Thyroid gland (tissue), 4 donors: ENCODE measurements at regions not wholly inside any gene's neighbourhood (a gene's known extent, or its start where the extent isn't known, plus 50 kb on each side); places are given as distances from the start of the nearest gene placed in this dataset.

ENCODE experiments used
- DNase-seq, 2 donors: peaks; one replicate each; pipeline ENCODE4 v3.0.0-alpha.2; 2019
- H3K27ac ChIP-seq, 3 donors: fragments of 200-600 bp; sonication (generic); 1 replicate in 2 of 3; 2 replicates in 1 of 3; pipeline ENCODE4 v1.5.1; 2016 to 2019; ENCODE audit warnings: mild to moderate bottlenecking in 1 of 3, moderate library complexity in 1 of 3
- H3K27me3 ChIP-seq: fragments of 200-600 bp; sonication (generic); one replicate; pipeline ENCODE4 v1.5.1; 2019
- H3K36me3 ChIP-seq, 2 donors: fragments of 200-600 bp; sonication (generic); one replicate each; pipeline ENCODE4 v1.5.1; 2016 to 2019
- H3K4me1 ChIP-seq, 2 donors: fragments of 200-600 bp; sonication (generic); one replicate each; pipeline ENCODE4 v1.5.1; 2017 to 2019
- H3K4me3 ChIP-seq, 3 donors: fragments of 200-600 bp; sonication (generic); replicated peaks in 1 of 3; 1 replicate in 2 of 3; 2 replicates in 1 of 3; pipeline ENCODE4 v1.5.1; 2016; ENCODE audit warnings: mild to moderate bottlenecking in 1 of 3
- H3K9me3 ChIP-seq: fragments of 200-600 bp; sonication (generic); one replicate; pipeline ENCODE4 v1.5.1; 2017
- CTCF ChIP-seq, 6 experiments: fragments of 200-600 bp in 3 of 6; fragments of 450-650 bp in 3 of 6; sonication (generic) in 3 of 6; IDR thresholded peaks; one replicate each; pipeline ENCODE4 v1.5.1; 2016 to 2019; ENCODE audit warnings: antibody characterized with exemption in 6 of 6, mild to moderate bottlenecking in 2 of 6, inconsistent platforms in 1 of 6, moderate library complexity in 1 of 6
- POLR2A ChIP-seq, 2 donors: fragments of 450-650 bp; IDR thresholded peaks; one replicate each; pipeline ENCODE4 v1.6.1; 2017; ENCODE audit warnings: antibody characterized with exemption in 2 of 2, mild to moderate bottlenecking in 2 of 2, moderate library complexity in 1 of 2
- WGBS, 2 donors: methylation state at CpG; one replicate each; pipeline ENCODE4 v1.1.5; 2017; 5-methylcytosine and 5-hydroxymethylcytosine counted together
- intact Hi-C: fragments of 100-400 bp; cut with DNase I; formaldehyde crosslinking; loops from one replicate; pipeline ENCODE4 v1.15.1; 2023

GRCh38 chr2:175574069-175574468 is 392.6 kb upstream of the ATP5MC3 start:
- Histone ChIP-seq H3K9me3 (no peaks in the 10 kb centered on the region), H3K36me3 (no peaks in the 10 kb centered on the region), H3K4me1 (peaks cover 9% of the 10 kb centered on the region in 2 donors), H3K27me3 (no peaks in the 10 kb centered on the region), H3K4me3 (no peak overlapping the region), H3K27ac (no peak overlapping the region)
- intact Hi-C loops: no loop called here
- 89 to 95% methylated on average over 3 of the region's 3 CpGs for WGBS, 2 donors
- TF ChIP-seq POLR2A (IDR thresholded peaks at IDR 0.05) (no peak), CTCF (IDR thresholded peaks at IDR 0.05) (no peak)
- no peak for DNase-seq

- Histone ChIP-seq H3K9me3 (no peaks in the 10 kb centered on the region), H3K27me3 (no peaks in the 10 kb centered on the region), H3K27ac (no peak overlapping the region), H3K4me3 (no peak overlapping the region), H3K36me3 (no peaks in the 10 kb centered on the region), H3K4me1 (peaks cover 2 to 3% of the 10 kb centered on the region in 2 donors)
- WGBS, 2 donors: 70% methylated on average over 4 of the region's 4 CpGs
- intact Hi-C loops: no loop called here
- TF ChIP-seq CTCF (IDR thresholded peaks at IDR 0.05) (no peak), POLR2A (IDR thresholded peaks at IDR 0.05) (no peak)
- DNase-seq: no peak
Observed at GRCh38 chr2:175571078-175571653, 389.7 kb upstream of the ATP5MC3 start.

- Histone ChIP-seq H3K4me3 (no peak overlapping the region), H3K27me3 (no peaks in the 10 kb centered on the region), H3K4me1 (no peaks in the 10 kb centered on the region), H3K9me3 (no peaks in the 10 kb centered on the region), H3K27ac (no peak overlapping the region), H3K36me3 (no peaks in the 10 kb centered on the region)
- no peak for TF ChIP-seq CTCF (IDR thresholded peaks at IDR 0.05)
- intact Hi-C loops: no loop called here
- DNase-seq: no peak
- 74 to 76% methylated on average over 9 of the region's 9 CpGs for WGBS, 2 donors
Observed at GRCh38 chr2:175568109-175568730, 386.7 kb upstream of the ATP5MC3 start.

GRCh38 chr2:175567435-175568061 is 386.0 kb upstream of the ATP5MC3 start:
- DNase-seq: no peak
- intact Hi-C loops: no loop called here
- H3K4me3 ChIP-seq: no peak overlapping the region
- 74% methylated on average over 4 of the region's 4 CpGs for WGBS, 2 donors
- H3K9me3 ChIP-seq: no peaks in the 10 kb centered on the region
- no peaks in the 10 kb centered on the region for H3K4me1 ChIP-seq
- TF ChIP-seq CTCF (IDR thresholded peaks at IDR 0.05): no peak
- no peak for TF ChIP-seq POLR2A (IDR thresholded peaks at IDR 0.05)
- no peaks in the 10 kb centered on the region for H3K36me3 ChIP-seq
- H3K27ac ChIP-seq: no peak overlapping the region
- H3K27me3 ChIP-seq: no peaks in the 10 kb centered on the region

GRCh38 chr2:175560521-175561169 is 379.1 kb upstream of the ATP5MC3 start:
- H3K36me3 ChIP-seq: no peaks in the 10 kb centered on the region
- intact Hi-C loops: no loop called here
- no peaks in the 10 kb centered on the region for H3K4me1 ChIP-seq
- 83 to 90% methylated on average over 5 of the region's 5 CpGs for WGBS, 2 donors
- no peak overlapping the region for H3K27ac ChIP-seq
- H3K27me3 ChIP-seq: no peaks in the 10 kb centered on the region
- no peak overlapping the region for H3K4me3 ChIP-seq
- DNase-seq: no peak
- TF ChIP-seq POLR2A (IDR thresholded peaks at IDR 0.05) (no peak), CTCF (IDR thresholded peaks at IDR 0.05) (no peak)
- no peaks in the 10 kb centered on the region for H3K9me3 ChIP-seq
